Keratinocyte (primary cell): ENCODE measurements at regions not wholly inside any gene's neighbourhood (a gene's known extent, or its start where the extent isn't known, plus 50 kb on each side); places are given as distances from the start of the nearest gene placed in this dataset.

Source experiments
- DNase-seq: peaks from one replicate; pipeline ENCODE4 v3.0.0-alpha.2; 2011; ENCODE audit warnings: low read depth, missing footprints, low spot score
- FAIRE-seq: peaks from 2 replicates; lab custom pipeline; 2011; peaks lifted over from hg19 to GRCh38; lab: Jason Lieb, UNC
- H2AFZ ChIP-seq: 2 replicates; pipeline ENCODE4 v1.6.0; 2012; ENCODE audit warnings: low read length, control low read depth, inconsistent platforms; ENCODE audit not compliant: control insufficient read depth
- H3K27ac ChIP-seq: 2 replicates; pipeline ENCODE4 v1.5.1; 2011; ENCODE audit warnings: low read length; ENCODE audit not compliant: control insufficient read depth, insufficient read depth
- H3K27me3 ChIP-seq: 3 replicates; pipeline ENCODE4 v1.6.0; 2011; ENCODE audit warnings: low read length; ENCODE audit not compliant: control insufficient read depth, insufficient read depth; ENCODE audit errors: extremely low read depth
- H3K36me3 ChIP-seq, 2 experiments: 2 replicates in 1 of 2; 3 replicates in 1 of 2; pipeline ENCODE4 v1.5.1; 2011; ENCODE audit warnings: low read length in 2 of 2, mild to moderate bottlenecking in 1 of 2; ENCODE audit not compliant: control insufficient read depth in 2 of 2, insufficient read depth in 2 of 2; ENCODE audit errors: extremely low read depth in 1 of 2
- H3K4me1 ChIP-seq: 3 replicates; pipeline ENCODE4 v1.5.1; 2011; ENCODE audit warnings: low read length; ENCODE audit not compliant: control insufficient read depth, insufficient read depth; ENCODE audit errors: extremely low read depth
- H3K4me2 ChIP-seq: 3 replicates; pipeline ENCODE4 v1.6.0; 2011; ENCODE audit warnings: low read depth, low read length; ENCODE audit not compliant: control insufficient read depth, insufficient read depth; ENCODE audit errors: extremely low read depth
- H3K4me3 ChIP-seq, 3 experiments: fragments of 200-600 bp in 1 of 3; sonication (generic) in 1 of 3; 2 replicates in 2 of 3; 3 replicates in 1 of 3; pipeline ENCODE4 v1.5.1; 2011 to 2016; ENCODE audit warnings: low read length in 3 of 3, mild to moderate bottlenecking in 3 of 3, control low read depth in 2 of 3, inconsistent platforms in 1 of 3, low read depth in 1 of 3, mixed read lengths in 1 of 3, mixed run types in 1 of 3, moderate library complexity in 1 of 3; ENCODE audit not compliant: control insufficient read depth in 2 of 3, insufficient read depth in 2 of 3; ENCODE audit errors: extremely low read depth in 1 of 3
- H3K79me2 ChIP-seq: 2 replicates; pipeline ENCODE4 v1.6.0; 2012; ENCODE audit warnings: low read length; ENCODE audit not compliant: control insufficient read depth, insufficient read depth
- H3K9ac ChIP-seq: 3 replicates; pipeline ENCODE4 v1.6.0; 2011; ENCODE audit warnings: low read length; ENCODE audit not compliant: control insufficient read depth, insufficient read depth; ENCODE audit errors: extremely low read depth
- H3K9me1 ChIP-seq: 3 replicates; pipeline ENCODE4 v1.6.0; 2011; ENCODE audit warnings: low read length; ENCODE audit not compliant: control insufficient read depth, insufficient read depth; ENCODE audit errors: extremely low read depth
- H3K9me3 ChIP-seq: 2 replicates; pipeline ENCODE4 v1.5.1; 2012; ENCODE audit warnings: low read depth, low read length; ENCODE audit not compliant: control insufficient read depth
- H4K20me1 ChIP-seq: 3 replicates; pipeline ENCODE4 v1.6.0; 2011; ENCODE audit warnings: low read length; ENCODE audit not compliant: control insufficient read depth, insufficient read depth; ENCODE audit errors: extremely low read depth
- CTCF ChIP-seq, 3 experiments: IDR thresholded peaks in 1 of 3; conservative IDR thresholded peaks in 1 of 3; optimal IDR thresholded peaks in 1 of 3; 2 replicates in 2 of 3; 3 replicates in 1 of 3; pipeline versions ENCODE3 to v1.5.1; 2011; ENCODE audit warnings: low read length in 3 of 3, mild to moderate bottlenecking in 3 of 3, moderate library complexity in 2 of 3, control low read depth in 1 of 3, inconsistent platforms in 1 of 3; ENCODE audit not compliant: insufficient read depth in 2 of 3; ENCODE audit errors: extremely low read depth in 1 of 3
- EZH2 ChIP-seq: IDR thresholded peaks from one replicate; pipeline ENCODE4 v1.6.1; 2012; ENCODE audit warnings: inconsistent platforms, mild to moderate bottlenecking, low read length, moderate library complexity
- dilution Hi-C: fragments of 300-500 bp; cut with MboI; formaldehyde crosslinking; loops from one replicate; pipeline ENCODE4 v1.7.0; 2020; ENCODE audit warnings: low sequenced_read_pairs; ENCODE audit not compliant: extremely low pct_ligation_motif_present

GRCh38 chr6:65927141-65927540 lies 220.1 kb upstream of the EYS start:
- H3K36me3 ChIP-seq: no peaks in the 10 kb centered on the region
- H3K9me1 ChIP-seq: no peaks in the 10 kb centered on the region
- no peaks in the 10 kb centered on the region for H3K9me3 ChIP-seq
- no peak for TF ChIP-seq CTCF (optimal IDR thresholded peaks at IDR 0.05 in 1 of 3, IDR thresholded peaks at IDR 0.05 in 1 of 3, conservative IDR thresholded peaks at IDR 0.05 in 1 of 3; ENCODE audit: extremely low read depth in 1 of 3, insufficient read depth in 2 of 3, low read length in 3 of 3)
- no peak for TF ChIP-seq EZH2
- no peak overlapping the region for H3K27ac ChIP-seq
- H3K27me3 ChIP-seq: no peaks in the 10 kb centered on the region
- H4K20me1 ChIP-seq: no peaks in the 10 kb centered on the region
- FAIRE-seq (no peak), DNase-seq (no peak)
- H3K9ac ChIP-seq: no peak overlapping the region
- no peak overlapping the region for H3K4me2 ChIP-seq
- H3K79me2 ChIP-seq: no peaks in the 10 kb centered on the region
- no peak overlapping the region for H3K4me3 ChIP-seq
- dilution Hi-C loops: no loop called here
- no peak overlapping the region for H2AFZ ChIP-seq
- no peaks in the 10 kb centered on the region for H3K4me1 ChIP-seq

- Histone ChIP-seq H3K9me3 (no peaks in the 10 kb centered on the region), H3K9ac (no peak overlapping the region), H2AFZ (no peak overlapping the region), H3K4me2 (no peak overlapping the region), H3K79me2 (no peaks in the 10 kb centered on the region), H3K4me1 (no peaks in the 10 kb centered on the region), H3K36me3 (no peaks in the 10 kb centered on the region), H3K9me1 (no peaks in the 10 kb centered on the region), H3K27ac (no peak overlapping the region), H3K4me3 (no peak overlapping the region), H3K27me3 (no peaks in the 10 kb centered on the region), H4K20me1 (no peaks in the 10 kb centered on the region)
- TF ChIP-seq CTCF (optimal IDR thresholded peaks at IDR 0.05 in 1 of 3, IDR thresholded peaks at IDR 0.05 in 1 of 3, conservative IDR thresholded peaks at IDR 0.05 in 1 of 3; ENCODE audit: extremely low read depth in 1 of 3, insufficient read depth in 2 of 3, low read length in 3 of 3) (no peak), EZH2 (no peak)
- no peak for FAIRE-seq
- dilution Hi-C loops: no loop called here
- no peak for DNase-seq
These were observed 217.4 kb upstream of the EYS start for GRCh38 chr6:65924411-65924810.
